Endothelial cell of umbilical vein (primary cell): ENCODE measurements at regions not wholly inside any gene's neighbourhood (a gene's known extent, or its start where the extent isn't known, plus 50 kb on each side); places are given as distances from the start of the nearest gene placed in this dataset.

Experiments used
- BruUV-seq: library from RNA; stranded (reverse); fragments of 400-500 nt; replicated peaks from 2 replicates; lab custom pipeline; 2021; lab: Mats Ljungman, UMichigan
- CTCF ChIA-PET: fragments of 300-600, 350-600 bp; sonication (Branson Sonifier 250); formaldehyde crosslinking; loops from one replicate; lab custom pipeline; 2021; ENCODE audit warnings: antibody characterized with exemption, inconsistent platforms; lab: Charles Lee
- POLR2A ChIA-PET: fragments of 300-600, 350-600 bp; sonication (Branson Sonifier 250); formaldehyde crosslinking; loops from one replicate; lab custom pipeline; 2021; ENCODE audit warnings: antibody characterized with exemption, inconsistent platforms; lab: Charles Lee
- DNase-seq: peaks from one replicate; pipeline ENCODE4 v3.0.0-alpha.2; 2011; ENCODE audit warnings: low read depth, low spot score
- FAIRE-seq: peaks from 2 replicates; lab custom pipeline; 2011; peaks lifted over from hg19 to GRCh38; lab: Jason Lieb, UNC
- H2AFZ ChIP-seq: 2 replicates; pipeline ENCODE4 v1.6.0; 2012; ENCODE audit warnings: low read depth, low read length, control low read depth, inconsistent platforms
- H3K27ac ChIP-seq: 2 replicates; pipeline ENCODE4 v1.5.1; 2011; ENCODE audit warnings: low read depth, mild to moderate bottlenecking, control low read depth, low read length, moderate library complexity; ENCODE audit not compliant: insufficient read depth
- H3K27me3 ChIP-seq, 2 experiments: 2 replicates each; pipeline versions ENCODE4 v1.6.0 to v1.6.1; 2011; ENCODE audit warnings: low read length in 2 of 2, mixed read lengths in 1 of 2; ENCODE audit not compliant: control insufficient read depth in 2 of 2, insufficient read depth in 2 of 2
- H3K36me3 ChIP-seq, 2 experiments: 2 replicates in 1 of 2; 3 replicates in 1 of 2; pipeline ENCODE4 v1.5.1; 2011; ENCODE audit warnings: low read length in 2 of 2, mild to moderate bottlenecking in 1 of 2, moderate library complexity in 1 of 2; ENCODE audit not compliant: control insufficient read depth in 2 of 2, insufficient read depth in 2 of 2; ENCODE audit errors: extremely low read depth in 1 of 2
- H3K4me1 ChIP-seq: 3 replicates; pipeline ENCODE4 v1.5.1; 2011; ENCODE audit warnings: mild to moderate bottlenecking, low read length; ENCODE audit not compliant: control insufficient read depth, insufficient read depth; ENCODE audit errors: extremely low read depth
- H3K4me2 ChIP-seq: 2 replicates; pipeline ENCODE4 v1.6.1; 2011; ENCODE audit warnings: low read length, control low read depth, mixed read lengths; ENCODE audit not compliant: insufficient read depth
- H3K4me3 ChIP-seq, 3 experiments: fragments of 200-600 bp in 1 of 3; sonication (generic), shearing (Covaris generic) in 1 of 3; replicated peaks in 1 of 3; 2 replicates each; pipeline ENCODE4 v1.5.1; 2011 to 2016; ENCODE audit warnings: control low read depth in 3 of 3, low read length in 3 of 3, mild to moderate bottlenecking in 2 of 3, inconsistent platforms in 1 of 3, low read depth in 1 of 3, moderate library complexity in 1 of 3; ENCODE audit not compliant: insufficient read depth in 1 of 3
- H3K79me2 ChIP-seq: 2 replicates; pipeline ENCODE4 v1.6.0; 2012; ENCODE audit warnings: low read length, inconsistent platforms; ENCODE audit not compliant: control insufficient read depth, insufficient read depth
- H3K9ac ChIP-seq: replicated peaks from 2 replicates; pipeline ENCODE3; 2011; ENCODE audit warnings: low read length, control low read depth; ENCODE audit not compliant: insufficient read depth; ENCODE audit errors: extremely low read depth
- H3K9me1 ChIP-seq: replicated peaks from 3 replicates; pipeline ENCODE4 v1.6.0; 2011; ENCODE audit warnings: mild to moderate bottlenecking, low read length; ENCODE audit not compliant: control insufficient read depth, insufficient read depth; ENCODE audit errors: extremely low read depth
- H3K9me3 ChIP-seq: replicated peaks from 2 replicates; pipeline ENCODE4 v1.5.1; 2012; ENCODE audit warnings: low read length, inconsistent platforms; ENCODE audit not compliant: control insufficient read depth, insufficient read depth
- H4K20me1 ChIP-seq: replicated peaks from 2 replicates; pipeline ENCODE3; 2011; ENCODE audit warnings: mild to moderate bottlenecking, low read length; ENCODE audit not compliant: control insufficient read depth, insufficient read depth; ENCODE audit errors: extremely low read depth
- CTCF ChIP-seq, 2 donors: IDR thresholded peaks; 1 replicate in 1 of 2; 2 replicates in 1 of 2; pipeline ENCODE4 v1.5.1; 2011; ENCODE audit warnings: low read length in 2 of 2, mild to moderate bottlenecking in 2 of 2, moderate library complexity in 2 of 2, control low read depth in 1 of 2, inconsistent platforms in 1 of 2, low read depth in 1 of 2; ENCODE audit not compliant: insufficient read depth in 1 of 2; ENCODE audit errors: extremely low read depth in 1 of 2
- EZH2 ChIP-seq: IDR thresholded peaks from 2 replicates; pipeline ENCODE4 v1.6.1; 2012; ENCODE audit warnings: borderline replicate concordance, low read depth, mild to moderate bottlenecking, moderate library complexity, low read length, inconsistent platforms; ENCODE audit not compliant: severe bottlenecking
- FOS ChIP-seq: IDR thresholded peaks from 2 replicates; pipeline ENCODE4 v1.6.1; 2011; ENCODE audit warnings: mild to moderate bottlenecking, low read length, moderate library complexity, borderline replicate concordance; ENCODE audit not compliant: insufficient read depth
- GATA2 ChIP-seq: IDR thresholded peaks from 2 replicates; pipeline ENCODE4 v1.7.0; 2011; ENCODE audit warnings: low read depth, mild to moderate bottlenecking, moderate library complexity, mixed read lengths, low read length; ENCODE audit not compliant: insufficient read length, insufficient read depth
- JUN ChIP-seq: IDR thresholded peaks from 2 replicates; pipeline ENCODE4 v1.6.1; 2011; ENCODE audit warnings: borderline replicate concordance, low read depth; ENCODE audit not compliant: insufficient read length, insufficient read depth
- MAX ChIP-seq: IDR thresholded peaks from 2 replicates; pipeline ENCODE4 v1.6.1; 2011; ENCODE audit not compliant: insufficient read depth, insufficient read length
- MYC ChIP-seq: IDR thresholded peaks from one replicate; pipeline ENCODE4 v1.6.1; 2011; ENCODE audit warnings: mild to moderate bottlenecking, low read depth, low read length
- POLR2A ChIP-seq: IDR thresholded peaks from 2 replicates; pipeline ENCODE4 v1.6.1; 2012; ENCODE audit warnings: low read depth, mild to moderate bottlenecking, control low read depth, low read length
- POLR2AphosphoS5 ChIP-seq: IDR thresholded peaks from 2 replicates; pipeline ENCODE4 v1.6.1; 2012; ENCODE audit warnings: low read depth, mild to moderate bottlenecking, control low read depth, low read length, moderate library complexity; ENCODE audit not compliant: insufficient read depth
- dilution Hi-C: fragments of 300-500 bp; cut with MboI; formaldehyde crosslinking; loops from one replicate; pipeline ENCODE4 v1.15.0; 2019; ENCODE audit warnings: low sequenced_read_pairs; ENCODE audit not compliant: extremely low pct_ligation_motif_present
- intact Hi-C: fragments of 100-400 bp; cut with micrococcal nuclease; formaldehyde crosslinking; loops from one replicate; pipeline ENCODE4 v1.10.0; 2022

GRCh38 chr5:10009802-10010201 is 239.9 kb downstream of the ATPSCKMT start:
- H3K9ac ChIP-seq = no peak overlapping the region
- FAIRE-seq (no peak), DNase-seq (no peak)
- CTCF ChIA-PET = no interaction called here
- no peak overlapping the region for H3K4me3 ChIP-seq
- POLR2A ChIA-PET = no interaction called here
- dilution Hi-C loops = no loop called here
- no peaks in the 10 kb centered on the region for H3K27me3 ChIP-seq
- no peak overlapping the region for H3K27ac ChIP-seq
- no peaks in the 10 kb centered on the region for H3K9me3 ChIP-seq
- H3K36me3 ChIP-seq = no peaks in the 10 kb centered on the region
- intact Hi-C loops = no loop called here
- no peak overlapping the region for H3K4me2 ChIP-seq
- no TSS peak for BruUV-seq
- H3K79me2 ChIP-seq = no peaks in the 10 kb centered on the region
- TF ChIP-seq CTCF (IDR thresholded peaks at IDR 0.05; ENCODE audit: extremely low read depth in 1 of 2, insufficient read depth in 1 of 2, low read depth in 1 of 2, low read length in 2 of 2) = no peak
- TF ChIP-seq MYC = no peak
- TF ChIP-seq FOS = no peak
- no peak for TF ChIP-seq POLR2AphosphoS5
- no peak for TF ChIP-seq MAX
- TF ChIP-seq POLR2A = no peak
- TF ChIP-seq GATA2 = no peak
- TF ChIP-seq EZH2 = no peak
- no peak for TF ChIP-seq JUN
- no peak overlapping the region for H2AFZ ChIP-seq
- no peaks in the 10 kb centered on the region for H4K20me1 ChIP-seq
- H3K4me1 ChIP-seq = no peaks in the 10 kb centered on the region
- H3K9me1 ChIP-seq = no peaks in the 10 kb centered on the region
